HG02870 (cell line): ENCODE measurements at regions not wholly inside any gene's neighbourhood (a gene's known extent, or its start where the extent isn't known, plus 50 kb on each side); places are given as distances from the start of the nearest gene placed in this dataset.

ENCODE experiments used
- ATAC-seq: cut with Tn5 transposase; IDR thresholded peaks from one replicate; pipeline ENCODE4 v1.9.1; 2021; ENCODE audit warnings: mild to moderate bottlenecking, moderate library complexity; ENCODE audit not compliant: unreplicated experiment

DNA sequence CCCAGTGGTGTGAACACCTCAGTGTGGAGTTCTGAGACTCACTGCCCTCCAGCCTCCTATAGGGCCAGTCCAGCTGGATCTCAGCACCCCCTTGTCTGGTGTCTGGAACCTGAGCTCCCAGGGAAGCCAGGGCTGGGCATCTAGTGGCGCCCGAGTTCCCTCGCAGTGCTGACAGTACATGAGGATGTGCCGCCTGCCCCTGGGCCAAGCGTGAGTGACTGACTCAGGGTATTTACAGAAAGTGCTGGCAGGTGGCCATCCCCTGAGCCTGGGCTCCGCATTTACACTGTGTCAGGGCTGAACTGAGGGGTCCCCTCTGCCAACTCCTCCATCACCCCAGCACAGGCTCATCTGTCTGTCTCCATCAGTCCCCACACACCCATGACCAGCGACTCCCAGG, 185.3 kb downstream of the BRD1 start:
- ATAC-seq: no peak

DNA sequence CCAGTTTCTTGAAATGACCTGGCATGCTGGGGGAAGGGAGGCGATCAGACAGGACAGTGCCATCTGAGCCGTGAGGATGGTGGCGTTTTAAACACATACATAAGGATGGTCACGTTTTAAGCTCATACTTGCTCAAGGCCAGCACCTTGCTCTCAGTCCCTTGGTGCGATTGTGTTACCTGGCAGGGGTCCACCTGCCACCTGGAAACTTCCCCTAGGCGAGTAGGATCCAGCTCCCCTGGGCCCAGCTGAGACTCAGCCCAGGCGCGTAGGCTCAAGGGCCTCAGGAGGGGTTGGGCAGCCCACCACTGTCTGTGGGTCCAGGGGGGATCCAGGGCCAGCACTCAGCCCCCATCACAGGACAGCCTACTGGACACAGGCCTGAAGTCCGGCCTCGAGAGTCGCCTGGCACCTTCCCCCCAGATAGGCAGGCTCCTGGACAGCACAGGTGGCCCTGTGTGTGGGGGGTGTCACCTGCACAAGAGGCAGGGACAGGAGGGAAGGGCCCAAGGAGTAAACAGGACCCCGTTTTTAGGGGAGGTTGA, 185.8 kb downstream of the BRD1 start:
- ATAC-seq: no peak

DNA sequence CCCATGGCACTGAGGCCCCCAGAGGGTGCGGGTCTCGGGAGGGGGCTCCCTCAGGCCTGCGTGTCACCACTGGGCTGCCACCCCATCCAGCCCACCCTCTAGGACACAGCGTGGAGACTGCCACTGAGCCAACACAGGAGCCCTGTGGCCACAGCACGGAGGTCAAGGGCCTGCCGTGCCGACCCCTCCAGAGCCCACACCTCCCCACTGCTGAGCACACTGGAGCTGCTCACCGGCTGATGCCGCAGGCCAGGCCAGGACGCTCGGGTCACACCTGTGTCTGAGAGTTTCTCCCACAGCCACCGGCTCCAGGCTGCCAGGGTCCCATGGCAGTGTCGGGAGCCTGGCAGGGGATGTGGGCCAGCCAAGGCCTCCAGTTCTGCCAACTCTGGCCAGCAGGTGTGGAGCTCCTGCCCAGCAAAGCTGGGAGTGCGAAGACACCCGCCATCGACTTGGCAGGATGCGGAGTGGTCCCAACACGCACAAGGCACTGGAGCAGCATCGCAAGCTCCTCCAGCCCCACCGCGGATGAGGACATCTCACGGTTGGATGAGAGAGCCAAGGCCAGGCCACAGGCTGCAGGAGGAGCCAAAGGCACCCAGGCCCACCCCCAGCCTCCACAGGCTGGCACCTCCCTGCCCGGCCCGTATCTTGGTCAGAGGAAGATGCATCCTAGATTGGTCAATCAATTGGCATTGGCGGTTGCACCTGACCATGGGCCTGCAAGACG, 187.1 kb downstream of the BRD1 start:
- no peak for ATAC-seq

DNA sequence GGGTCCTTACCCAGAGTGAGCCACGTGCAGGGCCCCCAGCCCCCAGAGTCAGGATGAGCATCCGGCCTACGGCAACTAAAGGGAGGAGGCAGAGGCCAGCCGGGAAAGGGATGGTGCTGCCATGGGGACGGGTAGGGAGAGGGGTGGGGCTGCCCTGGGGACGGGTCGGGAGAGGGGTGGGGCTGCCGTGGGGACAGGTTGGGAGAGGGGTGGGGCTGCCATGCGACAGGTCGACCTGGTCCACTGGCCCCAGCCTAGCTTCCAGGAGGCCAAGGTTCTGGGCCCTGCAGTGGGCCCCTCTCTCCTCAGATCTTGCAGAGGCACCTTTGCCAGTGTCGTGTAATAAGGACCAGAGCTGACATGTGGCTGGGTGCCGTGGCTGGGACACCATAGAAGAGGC, 187.7 kb downstream of the BRD1 start:
- no peak for ATAC-seq

DNA sequence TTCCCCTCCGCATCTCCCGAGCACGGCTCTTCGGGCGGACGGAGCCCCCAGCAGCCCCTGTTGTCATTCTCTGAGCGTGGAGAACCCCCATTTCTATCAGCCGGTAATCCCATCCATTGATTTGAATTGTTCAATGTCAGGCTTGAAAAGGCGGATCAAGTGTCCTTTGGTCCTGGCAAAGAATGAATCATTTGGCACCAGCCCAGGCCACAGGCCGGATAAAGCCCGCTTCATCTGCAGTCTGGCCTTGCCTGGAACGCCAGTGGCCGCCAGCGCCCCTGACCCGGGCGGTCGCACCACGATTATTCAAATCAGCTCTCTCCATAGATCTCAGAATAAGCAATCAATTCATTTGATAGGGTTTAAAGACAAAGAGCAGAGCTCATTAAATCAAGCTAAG, 188.9 kb downstream of the BRD1 start:
- ATAC-seq: no peak

DNA sequence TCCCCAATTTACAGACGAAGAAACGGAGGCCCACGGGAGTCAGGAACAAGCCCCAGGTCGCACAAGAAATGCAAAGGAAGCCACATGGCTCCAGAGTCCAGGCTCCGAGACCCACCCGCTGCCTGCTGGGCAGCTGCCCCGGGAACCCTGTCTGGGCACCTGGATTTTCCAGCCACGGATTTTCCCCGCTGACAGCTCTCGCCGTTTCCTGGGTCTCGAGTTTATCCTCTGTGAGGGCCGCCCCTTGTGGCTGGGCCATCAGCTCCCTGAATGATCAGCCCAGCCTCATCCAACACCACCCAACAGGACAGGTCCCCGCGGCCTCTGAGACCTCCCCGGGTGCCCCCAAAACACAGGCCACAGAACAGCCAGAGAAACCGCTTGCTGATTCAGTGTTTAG, 189.7 kb downstream of the BRD1 start:
- no peak for ATAC-seq

DNA sequence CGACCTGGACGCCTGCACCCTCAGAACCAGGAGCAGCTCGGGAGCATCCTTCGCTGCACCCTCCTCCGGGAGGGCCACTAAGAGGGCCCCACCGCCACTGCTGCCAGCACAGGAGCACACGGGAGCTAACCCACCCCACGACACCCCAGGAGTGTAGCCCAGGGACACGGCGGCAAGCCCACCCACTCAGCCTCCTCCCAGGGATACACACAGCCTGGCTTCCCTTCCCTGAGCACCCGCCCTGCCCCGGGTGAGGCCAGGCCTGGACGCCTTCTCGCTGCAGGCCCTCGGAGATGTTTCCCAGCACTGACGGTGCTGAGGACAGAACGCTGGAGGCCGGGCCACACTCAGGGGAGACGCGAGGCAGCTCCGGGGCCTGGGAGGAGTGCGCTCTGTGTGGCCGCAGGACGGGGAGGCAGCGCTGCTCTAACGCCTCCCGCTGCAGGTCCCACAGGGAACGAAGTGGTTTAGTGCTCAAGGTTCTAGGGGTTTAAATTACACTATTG, 190.4 kb downstream of the BRD1 start:
- ATAC-seq: no peak

DNA sequence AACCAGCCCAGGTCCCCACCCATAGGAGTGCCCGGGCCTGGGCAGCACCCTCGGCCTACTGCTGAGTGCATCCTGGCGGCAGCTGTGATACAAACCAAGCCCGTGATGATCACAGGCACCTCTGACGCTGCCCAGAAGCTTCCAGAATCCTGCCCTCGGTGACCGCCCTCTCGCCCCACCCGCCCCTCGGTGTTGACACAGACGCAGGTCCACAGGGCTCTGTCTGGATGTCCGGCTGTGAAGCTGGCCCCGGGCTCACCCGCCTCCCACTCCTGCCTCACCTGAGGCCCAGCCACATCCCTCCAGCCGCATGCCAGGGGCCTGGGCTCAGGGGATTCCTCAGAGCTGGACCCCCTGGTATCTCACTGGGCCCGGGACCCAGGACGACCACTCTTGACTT, 191.0 kb downstream of the BRD1 start:
- no peak for ATAC-seq

DNA sequence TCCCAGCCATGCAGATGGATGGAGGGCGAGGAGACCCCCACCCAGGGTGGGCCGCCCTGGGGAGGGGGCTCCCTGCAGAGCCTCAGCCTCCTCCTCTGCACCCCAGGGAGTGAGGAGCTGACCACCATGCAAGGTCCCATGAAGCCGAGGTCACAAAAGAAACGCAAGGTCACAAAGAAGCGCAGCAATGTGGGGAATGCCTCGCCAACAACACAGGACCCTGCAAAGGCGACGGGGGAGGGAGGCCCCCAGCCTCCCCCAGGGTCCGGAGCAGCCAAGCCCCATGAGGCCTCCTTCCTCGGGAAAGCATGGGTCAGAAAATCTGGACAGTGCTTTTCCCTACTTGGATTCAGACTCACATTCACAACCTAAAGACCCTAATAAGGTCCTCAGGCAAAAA, 191.5 kb downstream of the BRD1 start:
- ATAC-seq: no peak

DNA sequence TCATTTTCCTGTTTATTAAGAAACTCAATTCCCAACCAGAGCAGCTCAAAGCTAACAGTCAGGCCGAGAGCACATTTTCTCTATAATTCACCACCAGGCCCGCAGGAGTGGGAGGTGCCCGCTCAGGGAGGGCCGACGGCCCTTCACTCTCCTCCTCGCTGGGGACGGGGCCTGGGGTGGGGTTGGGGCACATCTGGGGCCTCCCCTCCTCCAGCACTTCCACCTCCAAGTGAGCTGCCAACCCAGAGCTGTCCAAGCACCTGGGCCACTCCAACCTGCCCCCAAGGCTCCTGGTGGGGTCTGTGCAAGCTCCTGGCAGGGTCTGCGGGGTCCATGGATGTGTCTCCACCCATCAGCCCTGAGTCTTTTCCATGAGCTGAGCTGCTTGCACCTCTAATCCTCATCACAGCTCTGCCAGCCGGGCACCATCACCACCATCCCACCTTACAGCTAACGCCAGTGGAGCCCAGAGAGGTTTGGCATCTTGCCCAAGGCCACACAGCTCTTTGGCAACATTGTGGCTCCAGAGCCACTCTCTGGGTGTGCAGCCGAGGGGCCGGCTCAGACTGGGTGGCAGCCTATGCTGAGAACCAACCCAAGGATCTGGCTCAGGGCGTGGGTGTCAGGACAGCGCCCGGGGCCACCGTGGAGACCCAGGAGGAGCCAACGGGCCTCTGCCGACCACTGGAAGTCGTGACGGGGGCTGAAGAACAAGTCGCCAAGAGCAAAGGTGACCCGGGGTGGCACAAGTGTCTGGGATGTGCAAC, 193.5 kb downstream of the BRD1 start:
- ATAC-seq: no peak

DNA sequence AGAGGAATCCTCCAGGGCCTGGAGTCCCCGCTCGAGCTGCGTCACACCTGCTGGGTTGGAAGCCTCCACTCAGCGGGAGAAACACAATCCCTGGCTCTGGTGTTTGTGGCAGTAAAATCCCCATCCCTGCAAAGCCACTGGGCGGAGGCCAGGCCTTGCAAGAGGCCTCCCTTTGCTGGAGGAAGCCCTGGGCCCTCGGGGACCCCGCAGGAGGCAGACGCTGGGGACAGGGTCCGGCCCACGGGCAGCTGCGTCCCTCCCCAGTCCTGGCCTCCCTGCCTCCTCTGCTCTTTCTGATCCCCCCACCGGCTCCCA, 194.7 kb downstream of the BRD1 start:
- ATAC-seq: no peak

DNA sequence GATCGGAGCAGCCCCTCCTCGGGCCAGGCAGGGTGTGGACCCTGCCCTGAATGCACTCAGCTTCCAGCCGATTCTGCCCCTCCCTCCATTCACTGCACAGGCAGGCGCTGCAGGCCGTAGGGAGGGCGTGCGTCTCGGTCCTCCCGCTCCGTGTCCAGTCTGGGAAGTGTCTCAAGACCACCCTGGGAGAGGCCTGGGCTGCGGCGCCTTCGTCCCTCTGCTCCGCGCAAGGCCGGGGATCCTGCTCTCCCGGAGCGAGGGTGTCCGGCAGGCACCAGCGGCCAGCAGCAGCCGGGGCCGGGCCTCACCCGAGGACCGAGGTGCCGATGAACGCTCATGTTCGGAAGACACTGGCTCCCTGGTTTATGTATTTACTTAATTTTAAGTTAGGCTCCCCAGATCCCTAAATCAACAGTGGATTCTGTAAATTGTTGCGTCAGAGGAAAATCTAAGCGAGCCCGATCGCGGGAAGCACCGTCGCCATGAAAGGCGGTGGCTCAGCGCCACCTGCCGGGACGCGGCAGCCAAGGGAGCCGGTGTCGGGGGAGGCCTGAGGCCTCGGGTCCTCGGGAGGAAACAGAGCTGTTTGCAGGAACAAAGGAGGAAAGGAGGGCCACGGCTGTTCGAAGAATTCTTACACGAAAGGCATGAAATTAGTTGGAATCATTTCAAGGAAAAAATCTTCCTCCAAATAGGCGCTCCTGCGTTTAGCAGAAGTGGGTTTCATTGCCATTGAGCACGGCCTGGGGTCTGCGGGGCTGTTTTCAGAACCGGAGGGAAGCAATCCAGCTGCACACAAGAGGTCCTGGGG, 195.3 kb downstream of the BRD1 start:
- no peak for ATAC-seq

DNA sequence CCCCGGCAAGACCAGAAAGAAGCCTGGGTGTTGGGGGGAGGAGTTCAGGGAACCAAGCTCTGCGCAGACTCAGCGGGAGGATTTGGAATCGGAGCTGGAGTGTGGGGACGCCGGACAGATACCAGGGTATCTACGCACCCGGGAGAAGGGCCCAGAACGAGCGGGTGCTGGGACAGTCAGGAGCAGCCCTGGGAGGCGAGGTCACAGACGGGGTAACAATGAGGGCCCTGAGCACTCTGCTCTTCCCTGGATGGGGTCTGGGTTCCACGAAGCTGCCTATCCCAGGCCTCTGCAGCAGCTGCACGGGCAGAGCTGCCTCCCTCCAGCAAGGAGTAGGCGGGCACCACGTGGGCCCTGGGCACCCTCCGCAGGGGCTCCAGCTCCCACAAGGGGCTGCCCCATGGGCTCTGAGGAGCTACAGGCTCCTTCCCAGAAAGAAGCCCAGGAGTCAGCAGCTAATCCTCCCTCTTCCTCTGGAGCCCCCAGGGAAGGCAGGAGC, 197.2 kb downstream of the BRD1 start:
- no peak for ATAC-seq

DNA sequence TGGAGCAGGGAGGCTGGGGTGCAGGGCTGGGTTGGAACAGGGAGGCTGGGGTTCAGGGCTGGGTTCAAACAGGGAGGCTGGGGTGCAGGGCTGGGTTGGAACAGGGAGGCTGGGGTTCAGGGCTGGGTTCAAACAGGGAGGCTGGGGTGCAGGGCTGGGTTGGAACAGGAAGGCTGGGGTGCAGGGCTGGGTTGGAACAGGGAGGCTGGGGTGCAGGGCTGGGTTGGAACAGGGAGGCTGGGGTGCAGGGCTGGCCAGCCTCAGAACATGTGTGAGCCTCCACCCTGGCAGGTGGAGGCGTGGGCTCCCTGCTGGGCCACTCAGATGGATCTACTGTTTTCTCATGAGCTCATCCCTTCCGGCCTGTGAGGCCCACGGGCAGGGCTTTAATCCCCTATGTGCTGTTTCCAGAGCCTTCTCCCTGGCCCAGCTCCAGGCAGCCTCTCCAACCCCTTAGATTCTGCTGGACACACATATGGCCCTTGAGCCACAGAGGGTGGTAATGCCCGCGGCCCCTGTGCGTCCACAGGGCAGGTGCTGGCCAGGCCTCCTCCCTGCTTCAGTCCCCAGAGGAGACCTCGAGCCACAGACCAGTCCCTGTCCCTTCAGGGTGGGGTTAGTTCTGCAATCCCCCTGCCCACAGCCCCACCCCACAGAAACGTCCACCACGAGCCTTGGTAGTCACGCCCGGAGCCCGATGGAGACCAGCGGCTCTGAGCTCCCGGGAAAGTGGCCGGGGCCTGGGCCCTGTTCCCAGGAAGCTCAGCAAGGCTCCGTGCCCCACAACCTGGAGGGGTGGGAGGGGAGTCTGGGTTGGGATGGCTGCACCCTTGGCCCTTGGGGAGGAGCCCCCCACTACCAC, 197.9 kb downstream of the BRD1 start:
- no peak for ATAC-seq

DNA sequence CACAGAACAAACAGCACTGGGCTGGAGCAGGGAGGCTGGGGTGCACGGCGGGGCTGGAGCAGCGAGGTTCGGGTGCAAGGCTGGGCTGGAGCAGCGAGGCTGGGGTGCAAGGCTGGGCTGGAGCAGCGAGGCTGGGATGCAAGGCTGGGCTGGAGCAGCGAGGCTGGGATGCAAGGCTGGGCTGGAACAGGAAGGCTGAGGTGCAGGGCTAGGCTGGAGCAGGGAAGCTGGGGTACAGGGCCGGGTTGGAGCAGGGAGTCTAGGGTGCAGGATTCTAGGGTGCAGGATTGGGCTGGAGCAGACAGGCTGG, 198.5 kb downstream of the BRD1 start:
- ATAC-seq: no peak

DNA sequence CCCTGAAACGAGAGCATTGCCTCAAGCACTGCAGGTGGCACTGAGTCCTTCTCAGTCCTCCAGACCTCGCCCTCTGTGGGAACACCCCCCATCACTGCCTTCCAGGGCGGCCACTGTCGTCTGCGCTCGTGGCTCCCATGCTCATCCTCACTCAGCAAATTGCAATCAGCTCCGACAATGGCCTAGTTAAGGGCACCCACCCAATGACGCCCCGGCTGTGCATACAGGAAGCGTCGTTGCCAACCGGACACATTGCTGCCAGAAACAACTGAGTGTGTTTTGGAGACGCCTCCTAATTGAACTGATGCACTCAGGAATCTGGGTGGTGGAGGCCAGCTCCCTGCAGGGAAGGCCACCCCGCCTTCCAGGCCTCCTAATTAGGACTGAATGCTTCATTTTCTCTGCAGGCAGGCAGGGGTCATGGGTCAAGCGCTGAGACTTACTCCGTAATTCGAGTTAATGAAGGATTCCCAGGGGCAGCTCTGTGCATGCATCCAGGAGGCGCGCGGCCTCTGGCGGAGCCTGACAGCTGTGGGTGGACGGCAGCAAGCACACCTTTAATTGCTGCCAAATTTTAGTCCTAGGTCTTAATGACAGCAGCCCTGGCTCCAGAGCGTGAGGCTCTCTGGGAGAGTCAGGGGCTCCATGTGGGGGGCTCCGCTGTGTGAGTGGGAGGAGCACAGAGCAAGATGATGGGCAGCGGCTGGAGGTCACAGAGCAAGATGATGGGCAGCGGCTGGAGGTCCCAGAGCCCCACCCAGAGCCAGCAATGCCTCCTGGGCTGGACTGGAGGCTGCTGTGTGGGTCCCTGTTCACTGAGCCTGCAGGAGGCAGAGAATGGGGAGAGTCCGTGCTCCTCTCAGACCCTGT, 199.0 kb downstream of the BRD1 start:
- ATAC-seq: no peak

DNA sequence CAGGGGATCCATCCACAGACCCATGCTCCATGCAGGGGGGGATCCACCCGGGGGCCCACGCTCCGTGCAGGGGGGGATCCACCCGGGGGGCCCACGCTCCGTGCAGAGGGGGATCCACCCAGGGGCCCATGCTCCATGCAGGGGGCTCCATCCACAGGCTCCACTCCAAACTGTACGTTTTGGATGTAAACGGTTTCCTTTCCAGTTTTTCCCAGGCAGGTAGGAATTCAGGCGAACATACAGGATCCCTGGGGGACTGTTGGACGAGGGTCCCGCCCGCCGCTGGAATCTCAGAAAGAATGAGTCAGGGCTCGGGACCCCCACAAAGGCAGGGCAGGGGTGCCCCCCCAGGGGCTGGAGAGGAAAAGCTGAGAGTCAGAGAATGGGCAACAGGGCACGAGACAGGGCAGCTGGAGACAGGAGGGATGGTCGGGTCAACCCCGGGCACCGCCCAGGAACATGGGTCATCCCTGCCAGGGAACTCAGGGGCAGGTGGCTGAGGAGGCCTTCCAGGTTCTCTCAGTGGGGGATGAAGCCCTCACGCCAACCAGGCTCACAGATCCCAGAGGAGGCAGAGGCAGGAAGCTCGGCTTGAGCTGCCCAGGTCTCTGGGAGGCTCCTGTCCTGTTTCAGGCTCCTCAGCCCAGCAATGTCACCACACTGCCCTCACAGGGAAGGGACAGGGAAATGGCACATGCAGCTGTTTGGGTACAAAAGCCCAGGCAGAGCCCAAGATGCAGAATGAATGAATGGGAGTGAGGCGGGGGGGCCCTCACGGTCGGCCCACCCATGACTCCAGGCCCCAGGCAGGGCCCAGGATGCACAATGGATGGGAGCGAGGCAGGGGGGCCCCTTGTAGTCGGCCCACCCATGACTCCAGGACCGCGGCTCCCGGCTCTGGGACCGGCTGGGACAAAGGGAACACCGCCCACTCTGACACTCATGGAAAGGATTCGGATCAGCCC, 200.2 kb downstream of the BRD1 start:
- ATAC-seq: no peak
